ENCODE measurements at regions not wholly inside any gene's neighbourhood (a gene's known extent, or its start where the extent isn't known, plus 50 kb on each side); places are given as distances from the start of the nearest gene placed in this dataset.
"Not testable (repeated sequence)": the region's sequence is repeated elsewhere in the genome, so short reads cannot be mapped to it uniquely, and the experiment has no call there.

DNA sequence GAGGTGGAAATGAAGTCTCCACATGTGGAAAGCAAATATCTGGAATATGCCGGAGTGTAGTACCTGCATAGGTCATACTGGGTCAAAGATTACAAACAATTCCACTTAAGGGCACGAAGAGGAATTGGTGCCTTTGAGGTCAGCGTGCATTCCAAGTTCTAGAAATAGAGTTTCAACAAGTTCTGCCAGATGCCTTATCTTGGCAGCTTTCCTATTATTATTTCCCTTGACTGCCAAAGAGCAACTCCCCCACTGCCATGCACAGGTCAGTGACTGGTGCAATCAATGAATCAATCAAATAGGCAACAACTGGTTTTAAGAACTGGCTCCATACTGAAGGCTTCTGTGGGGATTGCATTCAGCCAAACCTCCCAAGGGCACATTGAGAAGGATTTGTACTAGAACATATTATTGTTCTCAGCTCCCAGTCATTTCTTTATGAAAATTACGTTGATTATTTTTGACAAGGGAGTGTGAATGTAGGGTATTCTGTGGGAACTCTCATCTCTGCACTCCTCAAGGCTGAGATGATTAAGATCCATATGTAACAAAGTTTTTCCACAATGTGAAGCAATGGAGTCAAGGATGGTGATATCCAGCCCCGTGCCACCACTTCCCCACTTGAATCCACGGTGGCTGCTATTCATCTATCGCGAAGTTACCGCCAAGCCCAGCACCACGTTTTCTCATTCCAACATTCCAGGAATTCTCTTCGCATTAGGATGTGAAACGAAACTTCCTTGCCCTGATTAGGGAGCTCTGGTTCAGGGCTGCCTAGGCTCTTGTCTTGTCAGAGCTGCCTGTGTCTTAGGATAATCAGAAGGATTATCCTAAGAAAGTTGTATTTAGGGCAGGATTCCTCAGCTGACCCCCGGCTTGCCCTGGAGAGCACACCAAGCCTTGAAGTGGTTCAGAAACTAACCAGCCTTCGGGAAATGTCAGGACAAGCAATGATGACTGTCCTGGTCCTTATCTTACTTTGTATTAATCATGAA lies 115.1 kb upstream of the PCED1B start:
- H3K27ac Mint-ChIP-seq (ENCODE audit: unreplicated experiment): no peak overlapping the region
- no peaks in the 10 kb centered on the region for H3K9me3 Mint-ChIP-seq (ENCODE audit: unreplicated experiment)
- H3K4me1 Mint-ChIP-seq (ENCODE audit: low read depth, unreplicated experiment): no peaks in the 10 kb centered on the region
- H3K27me3 Mint-ChIP-seq (ENCODE audit: unreplicated experiment): no peaks in the 10 kb centered on the region
- DNase-seq: no peak
- no peaks in the 10 kb centered on the region for H3K36me3 Mint-ChIP-seq (ENCODE audit: unreplicated experiment)
- no peak overlapping the region for H3K4me3 Mint-ChIP-seq (ENCODE audit: unreplicated experiment)
- no peak for TF ChIP-seq CTCF (IDR thresholded peaks at IDR 0.05; ENCODE audit: partially characterized antibody, unreplicated experiment)

DNA sequence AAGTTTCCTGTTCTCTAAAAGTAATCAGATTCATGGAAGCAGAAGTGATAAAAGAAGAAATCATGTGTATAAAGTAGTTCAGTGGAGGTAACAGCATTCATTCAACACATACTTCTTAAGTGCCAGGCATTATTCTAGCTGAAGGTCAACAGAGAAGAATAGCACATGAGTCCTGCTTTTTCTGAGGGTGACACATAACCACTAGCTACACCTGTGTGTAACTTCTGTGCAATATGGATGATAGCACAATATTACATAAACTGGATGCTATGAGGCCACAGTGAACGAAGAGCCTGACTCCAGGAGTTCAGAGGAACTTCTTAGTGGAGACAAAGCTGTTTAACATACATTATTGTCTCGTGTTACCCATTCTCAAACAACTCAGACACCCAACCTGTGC lies 114.3 kb upstream of the PCED1B start:
- TF ChIP-seq CTCF (IDR thresholded peaks at IDR 0.05; ENCODE audit: partially characterized antibody, unreplicated experiment): no peak
- H3K36me3 Mint-ChIP-seq (ENCODE audit: unreplicated experiment): no peaks in the 10 kb centered on the region
- H3K9me3 Mint-ChIP-seq (ENCODE audit: unreplicated experiment): no peaks in the 10 kb centered on the region
- H3K27me3 Mint-ChIP-seq (ENCODE audit: unreplicated experiment): no peaks in the 10 kb centered on the region
- no peak overlapping the region for H3K4me3 Mint-ChIP-seq (ENCODE audit: unreplicated experiment)
- DNase-seq: no peak
- no peaks in the 10 kb centered on the region for H3K4me1 Mint-ChIP-seq (ENCODE audit: low read depth, unreplicated experiment)
- H3K27ac Mint-ChIP-seq (ENCODE audit: unreplicated experiment): no peak overlapping the region

- no peaks in the 10 kb centered on the region for H3K36me3 Mint-ChIP-seq (ENCODE audit: unreplicated experiment)
- H3K9me3 Mint-ChIP-seq (ENCODE audit: unreplicated experiment): no peaks in the 10 kb centered on the region
- TF ChIP-seq CTCF (IDR thresholded peaks at IDR 0.05; ENCODE audit: partially characterized antibody, unreplicated experiment): no peak
- no peak for DNase-seq
- no peaks in the 10 kb centered on the region for H3K4me1 Mint-ChIP-seq (ENCODE audit: low read depth, unreplicated experiment)
- no peak overlapping the region for H3K27ac Mint-ChIP-seq (ENCODE audit: unreplicated experiment)
- no peaks in the 10 kb centered on the region for H3K27me3 Mint-ChIP-seq (ENCODE audit: unreplicated experiment)
- H3K4me3 Mint-ChIP-seq (ENCODE audit: unreplicated experiment): no peak overlapping the region
These were observed 113.5 kb upstream of the PCED1B start for GRCh38 chr12:46965880-46966279.

GRCh38 chr12:46970636-46971035 lies 108.8 kb upstream of the PCED1B start:
- no peak for TF ChIP-seq CTCF (IDR thresholded peaks at IDR 0.05; ENCODE audit: partially characterized antibody, unreplicated experiment)
- Mint-ChIP-seq H3K4me3 (ENCODE audit: unreplicated experiment) (no peak overlapping the region), H3K27me3 (ENCODE audit: unreplicated experiment) (no peaks in the 10 kb centered on the region), H3K36me3 (ENCODE audit: unreplicated experiment) (no peaks in the 10 kb centered on the region), H3K4me1 (ENCODE audit: low read depth, unreplicated experiment) (no peaks in the 10 kb centered on the region), H3K27ac (ENCODE audit: unreplicated experiment) (no peak overlapping the region), H3K9me3 (ENCODE audit: unreplicated experiment) (no peaks in the 10 kb centered on the region)
- DNase-seq: no peak

DNA sequence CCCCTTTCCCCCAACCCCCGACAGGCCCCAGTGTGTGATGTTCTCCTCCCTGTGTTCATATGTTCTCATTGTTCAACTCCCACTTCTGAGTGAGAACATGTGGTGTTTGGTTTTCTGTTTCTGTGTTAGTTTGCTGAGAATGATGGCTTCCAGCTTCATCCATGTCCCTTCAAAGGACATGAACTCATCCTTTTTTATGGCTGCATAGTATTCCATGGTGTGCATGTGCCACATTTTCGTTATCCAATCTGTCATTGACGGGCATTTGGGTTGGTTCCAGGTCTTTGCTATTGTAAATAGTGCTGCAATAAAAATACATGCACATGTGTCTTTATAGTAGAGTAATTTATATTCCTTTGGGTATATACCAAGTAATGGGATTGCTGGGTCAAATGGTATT lies 105.5 kb upstream of the PCED1B start:
- H3K27ac Mint-ChIP-seq (ENCODE audit: unreplicated experiment); H3K4me3 Mint-ChIP-seq (ENCODE audit: unreplicated experiment); H3K27me3 Mint-ChIP-seq (ENCODE audit: unreplicated experiment); H3K4me1 Mint-ChIP-seq (ENCODE audit: low read depth, unreplicated experiment); DNase-seq; H3K9me3 Mint-ChIP-seq (ENCODE audit: unreplicated experiment); H3K36me3 Mint-ChIP-seq (ENCODE audit: unreplicated experiment): not testable (repeated sequence)

Measured in glutamatergic neuron (in vitro differentiated cells).